HCT116 (cell line): ENCODE measurements at regions not wholly inside any gene's neighbourhood (a gene's known extent, or its start where the extent isn't known, plus 50 kb on each side); places are given as distances from the start of the nearest gene placed in this dataset.

Source experiments
- JUND ChIP-seq: IDR thresholded peaks from 2 replicates; pipeline ENCODE4 v1.6.1; 2012
- SP1 ChIP-seq: IDR thresholded peaks from 2 replicates; pipeline ENCODE4 v1.6.1; 2012; ENCODE audit warnings: low read depth
- ZFX ChIP-seq: fragments of 450-650 bp; IDR thresholded peaks from 2 replicates; pipeline ENCODE4 v1.6.1; 2017

- TF ChIP-seq SP1 (no peak), ZFX (no peak), JUND (no peak)
These were observed 78.0 kb downstream of the ZIC5 start for GRCh38 chr13:99893567-99893966.
